Thoracic aorta (tissue), 2 donors: ENCODE measurements at regions not wholly inside any gene's neighbourhood (a gene's known extent, or its start where the extent isn't known, plus 50 kb on each side); places are given as distances from the start of the nearest gene placed in this dataset.
A peak's percentile ranks its signal among the peaks of the same experiment; 100 is the strongest.

Experiments used
- ATAC-seq: fragments of 150-250 bp; one replicate; pipeline ENCODE4 v1.8.0; 2017; ENCODE audit warnings: low read depth; ENCODE audit not compliant: insufficient number of reproducible peaks, low FRiP score
- DNase-seq: peaks from one replicate; pipeline ENCODE4 v3.0.0-alpha.2; 2020; ENCODE audit warnings: low spot score
- H3K27ac ChIP-seq, 2 donors: fragments of 200-600 bp; sonication (generic); 1 replicate in 1 of 2; 2 replicates in 1 of 2; pipeline ENCODE4 v1.5.1; 2016; ENCODE audit warnings: mild to moderate bottlenecking in 2 of 2, moderate library complexity in 2 of 2
- H3K27me3 ChIP-seq: fragments of 200-600 bp; sonication (generic); replicated peaks from 2 replicates; pipeline ENCODE4 v1.6.0; 2016; ENCODE audit warnings: mild to moderate bottlenecking; ENCODE audit not compliant: insufficient read depth
- H3K36me3 ChIP-seq: fragments of 200-600 bp; sonication (generic); one replicate; pipeline ENCODE4 v1.5.1; 2016
- H3K4me1 ChIP-seq, 2 donors: fragments of 200-600 bp; sonication (generic); 1 replicate in 1 of 2; 2 replicates in 1 of 2; pipeline versions ENCODE4 v1.5.1 to v1.6.0; 2016; ENCODE audit warnings: low read depth in 2 of 2, mild to moderate bottlenecking in 1 of 2; ENCODE audit not compliant: control insufficient read depth in 1 of 2
- H3K4me3 ChIP-seq: fragments of 200-600 bp; sonication (generic); 2 replicates; pipeline ENCODE4 v1.5.1; 2016; ENCODE audit warnings: mild to moderate bottlenecking
- H3K9me3 ChIP-seq: fragments of 200-600 bp; sonication (generic); 2 replicates; pipeline ENCODE4 v1.5.1; 2016
- CTCF ChIP-seq: fragments of 200-600 bp; sonication (generic); IDR thresholded peaks from one replicate; pipeline ENCODE4 v1.5.1; 2019; ENCODE audit warnings: antibody characterized with exemption

GRCh38 chr4:158313566-158313965, 103.3 kb downstream of the TMEM144 start:
- TF ChIP-seq CTCF: no peak
- no peak for ATAC-seq
- Histone ChIP-seq H3K4me1 (peaks cover 17 to 31% of the 10 kb centered on the region in 2 donors), H3K36me3 (no peaks in the 10 kb centered on the region), H3K4me3 (no peak overlapping the region), H3K27ac (peak overlapping the region; percentile 77 to 93), H3K9me3 (no peaks in the 10 kb centered on the region), H3K27me3 (no peaks in the 10 kb centered on the region)
- no peak for DNase-seq

GRCh38 chr4:158314756-158315487, 104.6 kb downstream of the TMEM144 start:
- H3K27ac ChIP-seq: peak overlapping the region; percentile 77 to 93
- H3K4me1 ChIP-seq: peaks cover 17 to 31% of the 10 kb centered on the region in 2 donors
- TF ChIP-seq CTCF: no peak
- ATAC-seq (peak; percentile 99), DNase-seq (no peak)
- no peaks in the 10 kb centered on the region for H3K9me3 ChIP-seq
- H3K4me3 ChIP-seq: peak overlapping the region; percentile 7
- no peaks in the 10 kb centered on the region for H3K36me3 ChIP-seq
- H3K27me3 ChIP-seq: no peaks in the 10 kb centered on the region

GRCh38 chr4:158315706-158316105, 105.4 kb downstream of the TMEM144 start:
- H3K36me3 ChIP-seq: no peaks in the 10 kb centered on the region

GRCh38 chr4:158316264-158316663, 106.0 kb downstream of the TMEM144 start:
- ATAC-seq (no peak), DNase-seq (no peak)
- H3K4me3 ChIP-seq: no peak overlapping the region
- H3K9me3 ChIP-seq: no peaks in the 10 kb centered on the region
- peak overlapping the region; percentile 59 to 93 for H3K27ac ChIP-seq
- H3K27me3 ChIP-seq: no peaks in the 10 kb centered on the region
- H3K4me1 ChIP-seq: peaks cover 17 to 31% of the 10 kb centered on the region in 2 donors
- no peak for TF ChIP-seq CTCF
- no peaks in the 10 kb centered on the region for H3K36me3 ChIP-seq

More at GRCh38 chr4:158315706-158316105, 105.4 kb downstream of the TMEM144 start:
- no peak for TF ChIP-seq CTCF
- Histone ChIP-seq H3K27ac (peak overlapping the region; percentile 59 to 93), H3K4me1 (peaks cover 17 to 31% of the 10 kb centered on the region in 2 donors), H3K4me3 (no peak overlapping the region), H3K9me3 (no peaks in the 10 kb centered on the region), H3K27me3 (no peaks in the 10 kb centered on the region)
- ATAC-seq (no peak), DNase-seq (no peak)

GRCh38 chr4:158319880-158320279, 109.6 kb downstream of the TMEM144 start:
- H3K27me3 ChIP-seq: no peaks in the 10 kb centered on the region
- no peak for ATAC-seq
- no peak for TF ChIP-seq CTCF

More at GRCh38 chr4:158319880-158320279, 109.6 kb downstream of the TMEM144 start:
- Histone ChIP-seq H3K36me3 (no peaks in the 10 kb centered on the region), H3K27ac (no peak overlapping the region), H3K4me1 (peaks cover 7 to 14% of the 10 kb centered on the region in 2 donors), H3K4me3 (no peak overlapping the region), H3K9me3 (no peaks in the 10 kb centered on the region)
- DNase-seq: no peak
